ENCODE measurements at regions not wholly inside any gene's neighbourhood (a gene's known extent, or its start where the extent isn't known, plus 50 kb on each side); places are given as distances from the start of the nearest gene placed in this dataset.
A peak's percentile ranks its signal among the peaks of the same experiment; 100 is the strongest.

DNA sequence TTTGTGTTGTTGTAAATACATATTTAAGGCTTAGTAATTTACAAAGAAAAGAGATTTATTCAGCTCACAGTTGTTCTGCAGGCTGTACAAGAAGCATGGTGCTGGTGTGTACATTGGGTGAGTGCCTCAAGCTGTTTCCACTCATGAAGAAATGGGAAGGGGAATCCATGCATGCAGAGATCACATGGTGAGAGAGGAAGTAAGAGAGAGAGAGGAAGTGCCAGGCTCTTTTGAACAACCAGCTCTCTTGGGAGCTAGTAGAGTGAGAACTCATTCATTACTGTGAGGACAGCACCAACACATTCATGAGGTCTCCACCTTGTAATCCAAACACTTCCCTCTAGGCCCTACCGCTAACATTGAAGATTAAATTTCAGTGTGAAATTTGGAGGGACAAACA, 909.2 kb downstream of the NSUN3 start:
- ChIA-PET CTCF (no interaction called here), POLR2A (ENCODE audit: unreplicated experiment) (no interaction called here)
- intact Hi-C loops (cut with micrococcal nuclease) = no loop called here
- Histone ChIP-seq H3K9ac (ENCODE audit: low read length) (no peak overlapping the region), H4K20me1 (ENCODE audit: low read length) (no peaks in the 10 kb centered on the region), H3K9me3 (ENCODE audit: low read length) (no peaks in the 10 kb centered on the region), H3F3A (ENCODE audit: low read length, unreplicated experiment) (no peaks in the 10 kb centered on the region), H3K4me1 (ENCODE audit: insufficient read depth, low read length) (no peaks in the 10 kb centered on the region), H3K4me3 (ENCODE audit: low read length) (no peak overlapping the region), H3K4me2 (ENCODE audit: low read length) (no peak overlapping the region), H3K27ac (ENCODE audit: low read length) (no peak overlapping the region), H3K36me3 (ENCODE audit: low read depth, low read length) (no peaks in the 10 kb centered on the region), H3K79me2 (ENCODE audit: low read length) (no peaks in the 10 kb centered on the region), H3K9me2 (replicated peaks; ENCODE audit: low read length) (no peaks in the 10 kb centered on the region), H2AFZ (ENCODE audit: low read length) (no peak overlapping the region), H3K27me3 (ENCODE audit: low read length) (no peaks in the 10 kb centered on the region)
- DNase-seq (no peak), ATAC-seq (no peak)
- TF ChIP-seq, protein P1, sequence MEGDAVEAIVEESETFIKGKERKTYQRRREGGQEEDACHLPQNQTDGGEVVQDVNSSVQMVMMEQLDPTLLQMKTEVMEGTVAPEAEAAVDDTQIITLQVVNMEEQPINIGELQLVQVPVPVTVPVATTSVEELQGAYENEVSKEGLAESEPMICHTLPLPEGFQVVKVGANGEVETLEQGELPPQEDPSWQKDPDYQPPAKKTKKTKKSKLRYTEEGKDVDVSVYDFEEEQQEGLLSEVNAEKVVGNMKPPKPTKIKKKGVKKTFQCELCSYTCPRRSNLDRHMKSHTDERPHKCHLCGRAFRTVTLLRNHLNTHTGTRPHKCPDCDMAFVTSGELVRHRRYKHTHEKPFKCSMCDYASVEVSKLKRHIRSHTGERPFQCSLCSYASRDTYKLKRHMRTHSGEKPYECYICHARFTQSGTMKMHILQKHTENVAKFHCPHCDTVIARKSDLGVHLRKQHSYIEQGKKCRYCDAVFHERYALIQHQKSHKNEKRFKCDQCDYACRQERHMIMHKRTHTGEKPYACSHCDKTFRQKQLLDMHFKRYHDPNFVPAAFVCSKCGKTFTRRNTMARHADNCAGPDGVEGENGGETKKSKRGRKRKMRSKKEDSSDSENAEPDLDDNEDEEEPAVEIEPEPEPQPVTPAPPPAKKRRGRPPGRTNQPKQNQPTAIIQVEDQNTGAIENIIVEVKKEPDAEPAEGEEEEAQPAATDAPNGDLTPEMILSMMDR (conservative IDR thresholded peaks at IDR 0.05; ENCODE audit: low read depth, low read length) = no peak
- TF ChIP-seq EZH2phosphoT487 (IDR thresholded peaks at IDR 0.05; ENCODE audit: borderline replicate concordance, low read length) = no peak
- TF ChIP-seq EZH2 (IDR thresholded peaks at IDR 0.05; ENCODE audit: low read length, unreplicated experiment) = no peak
- no TSS peak for BruUV-seq (replicated peaks)

DNA sequence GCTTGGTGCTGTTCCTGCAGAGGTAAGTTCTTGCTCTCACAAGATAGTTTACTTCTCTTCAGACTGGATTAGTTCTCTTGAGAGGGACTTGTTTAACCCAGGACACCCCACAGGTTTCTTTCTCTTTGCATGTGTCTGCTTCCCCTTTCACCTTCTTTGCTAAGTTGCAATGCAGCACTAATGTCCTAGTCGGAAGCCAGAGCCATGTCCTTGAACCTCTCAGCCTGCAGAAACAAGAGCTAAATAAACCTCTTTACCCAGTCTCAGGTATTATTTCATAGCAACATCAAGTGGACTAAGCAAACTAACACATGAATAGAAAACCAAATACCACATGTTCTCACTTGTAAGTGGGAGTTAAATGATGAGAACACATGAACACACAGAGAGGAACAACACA, 915.2 kb downstream of the NSUN3 start:
- no peaks in the 10 kb centered on the region for H3K27me3 ChIP-seq (ENCODE audit: low read length)
- no peaks in the 10 kb centered on the region for H3F3A ChIP-seq (ENCODE audit: low read length, unreplicated experiment)
- no peak overlapping the region for H2AFZ ChIP-seq (ENCODE audit: low read length)
- H3K9ac ChIP-seq (ENCODE audit: low read length) = no peak overlapping the region
- DNase-seq (no peak), ATAC-seq (no peak)
- intact Hi-C loops (cut with micrococcal nuclease) = no loop called here
- BruUV-seq (replicated peaks) = no TSS peak
- POLR2A ChIA-PET (ENCODE audit: unreplicated experiment) = no interaction called here
- H3K79me2 ChIP-seq (ENCODE audit: low read length) = no peaks in the 10 kb centered on the region
- H3K9me2 ChIP-seq (replicated peaks; ENCODE audit: low read length) = no peaks in the 10 kb centered on the region
- no peaks in the 10 kb centered on the region for H3K9me3 ChIP-seq (ENCODE audit: low read length)
- H3K4me1 ChIP-seq (ENCODE audit: insufficient read depth, low read length) = no peaks in the 10 kb centered on the region
- H3K4me2 ChIP-seq (ENCODE audit: low read length) = no peak overlapping the region
- H3K4me3 ChIP-seq (ENCODE audit: low read length) = no peak overlapping the region
- no peaks in the 10 kb centered on the region for H3K36me3 ChIP-seq (ENCODE audit: low read depth, low read length)
- CTCF ChIA-PET = no interaction called here
- no peaks in the 10 kb centered on the region for H4K20me1 ChIP-seq (ENCODE audit: low read length)
- TF ChIP-seq EZH2 (IDR thresholded peaks at IDR 0.05; ENCODE audit: low read length, unreplicated experiment) (no peak), EZH2phosphoT487 (IDR thresholded peaks at IDR 0.05; ENCODE audit: borderline replicate concordance, low read length) (no peak)
- TF ChIP-seq, protein P1 (conservative IDR thresholded peaks at IDR 0.05; ENCODE audit: low read depth, low read length) = no peak
- no peak overlapping the region for H3K27ac ChIP-seq (ENCODE audit: low read length)

DNA sequence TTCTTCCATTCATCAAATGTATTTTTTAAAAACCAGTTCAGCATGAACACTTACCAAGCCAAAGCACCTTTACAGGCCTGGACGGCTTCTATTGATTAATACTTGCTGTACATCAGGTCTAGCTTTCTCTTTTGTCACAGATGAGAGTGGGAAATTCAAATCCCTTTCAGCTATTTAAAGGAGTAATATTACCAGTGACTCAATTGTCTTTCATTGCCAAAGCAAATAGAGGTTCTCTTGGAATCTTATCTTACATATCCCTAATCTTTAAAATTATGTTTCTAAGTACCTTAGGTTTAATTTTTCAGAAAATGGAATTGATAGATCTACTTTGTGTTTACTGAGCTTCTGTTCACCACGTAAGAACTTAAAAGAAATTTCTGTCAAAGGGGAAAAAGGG, 922.9 kb downstream of the NSUN3 start:
- Histone ChIP-seq H3K9ac (ENCODE audit: low read length) (no peak overlapping the region), H3K79me2 (ENCODE audit: low read length) (no peaks in the 10 kb centered on the region), H3F3A (ENCODE audit: low read length, unreplicated experiment) (no peaks in the 10 kb centered on the region), H4K20me1 (ENCODE audit: low read length) (no peaks in the 10 kb centered on the region), H3K4me2 (ENCODE audit: low read length) (no peak overlapping the region), H3K27me3 (ENCODE audit: low read length) (no peaks in the 10 kb centered on the region), H3K4me3 (ENCODE audit: low read length) (no peak overlapping the region), H3K4me1 (ENCODE audit: insufficient read depth, low read length) (no peaks in the 10 kb centered on the region), H3K27ac (ENCODE audit: low read length) (no peak overlapping the region), H3K36me3 (ENCODE audit: low read depth, low read length) (no peaks in the 10 kb centered on the region), H3K9me3 (ENCODE audit: low read length) (no peaks in the 10 kb centered on the region), H3K9me2 (replicated peaks; ENCODE audit: low read length) (no peaks in the 10 kb centered on the region), H2AFZ (ENCODE audit: low read length) (no peak overlapping the region)
- DNase-seq (peak; percentile 35), ATAC-seq (peak; percentile 64)
- ChIA-PET CTCF (interaction anchor here (0.6 kb wide), 1 partner anchor 198 kb away, joined by 6 read pairs; no protein-coding TSS in a partner anchor), POLR2A (ENCODE audit: unreplicated experiment) (interaction anchor here (0.6 kb wide), 1 partner anchor 837 kb away, joined by 5 read pairs; no protein-coding TSS in a partner anchor)
- intact Hi-C loops (cut with micrococcal nuclease) = loop anchor here (10.0 kb wide), 1 partner anchor 461 kb away; no protein-coding TSS in a partner anchor
- BruUV-seq (replicated peaks) = no TSS peak
- TF ChIP-seq EZH2phosphoT487 (IDR thresholded peaks at IDR 0.05; ENCODE audit: borderline replicate concordance, low read length) = no peak
- TF ChIP-seq, protein P1 (conservative IDR thresholded peaks at IDR 0.05; ENCODE audit: low read depth, low read length) = no peak
- no peak for TF ChIP-seq EZH2 (IDR thresholded peaks at IDR 0.05; ENCODE audit: low read length, unreplicated experiment)

Measured in PC-3 (cell line).